Activated B cell treated with CpG ODN at 0.5 μM for 24 hours (primary cell): ENCODE measurements at regions not wholly inside any gene's neighbourhood (a gene's known extent, or its start where the extent isn't known, plus 50 kb on each side); places are given as distances from the start of the nearest gene placed in this dataset.

Experiments
- ATAC-seq: fragments of 200-7000 bp; cut with Tn5 transposase; one replicate; pipeline ENCODE4 v1.10.0; 2021; ENCODE audit warnings: low read depth, mild to moderate bottlenecking, moderate library complexity
- CTCF ChIA-PET: fragments of 350-600 bp; sonication (Branson Sonifier 250); formaldehyde crosslinking; loops from one replicate; lab custom pipeline; 2021; ENCODE audit warnings: antibody characterized with exemption; lab: Charles Lee
- POLR2A ChIA-PET: fragments of 350-600 bp; sonication (Branson Sonifier 250); formaldehyde crosslinking; loops from one replicate; lab custom pipeline; 2021; ENCODE audit warnings: antibody characterized with exemption; lab: Charles Lee
- DNase-seq: peaks from one replicate; pipeline ENCODE4 v3.0.0; 2022
- H3K27ac Mint-ChIP-seq: one replicate; pipeline ENCODE4 v1.8.0; 2020; ENCODE audit warnings: mixed read lengths
- H3K27me3 Mint-ChIP-seq: one replicate; pipeline ENCODE4 v1.8.0; 2021; ENCODE audit warnings: mixed read lengths
- H3K36me3 Mint-ChIP-seq: one replicate; pipeline ENCODE4 v1.8.0; 2021; ENCODE audit warnings: low read depth, mixed read lengths
- H3K4me1 Mint-ChIP-seq: one replicate; pipeline ENCODE4 v1.8.0; 2021; ENCODE audit warnings: mixed read lengths
- H3K4me3 Mint-ChIP-seq: one replicate; pipeline ENCODE4 v1.8.0; 2020; ENCODE audit warnings: mild to moderate bottlenecking, mixed read lengths
- H3K9me3 Mint-ChIP-seq: one replicate; pipeline ENCODE4 v1.8.0; 2020; ENCODE audit warnings: mixed read lengths
- CTCF ChIP-seq: fragments of 200-600 bp; IDR thresholded peaks from one replicate; pipeline ENCODE4 v1.8.0; 2022; ENCODE audit warnings: antibody characterized with exemption, mild to moderate bottlenecking
- intact Hi-C: fragments of 100-400 bp; cut with micrococcal nuclease; formaldehyde crosslinking; loops from one replicate; pipeline ENCODE4 v1.15.1; 2024

- CTCF ChIA-PET: no interaction called here
These were observed 121.6 kb downstream of the VAPA start for GRCh38 chr18:10035281-10035991.

GRCh38 chr18:10036479-10036878 lies 122.7 kb downstream of the VAPA start:
- Mint-ChIP-seq H3K9me3 (peaks cover under 1% of the 10 kb centered on the region), H3K36me3 (no peaks in the 10 kb centered on the region), H3K27me3 (peaks cover 2% of the 10 kb centered on the region), H3K4me1 (peaks cover 11% of the 10 kb centered on the region), H3K27ac (no peak overlapping the region), H3K4me3 (no peak overlapping the region)
- intact Hi-C loops: no loop called here
- DNase-seq (no peak), ATAC-seq (no peak)
- ChIA-PET POLR2A (no interaction called here), CTCF (no interaction called here)
- TF ChIP-seq CTCF: no peak

More at GRCh38 chr18:10035281-10035991, 121.6 kb downstream of the VAPA start:
- Mint-ChIP-seq H3K27ac (no peak overlapping the region), H3K36me3 (no peaks in the 10 kb centered on the region), H3K4me3 (no peak overlapping the region), H3K4me1 (peaks cover 11% of the 10 kb centered on the region), H3K9me3 (no peaks in the 10 kb centered on the region), H3K27me3 (no peaks in the 10 kb centered on the region)
- intact Hi-C loops: no loop called here
- POLR2A ChIA-PET: no interaction called here
- no peak for TF ChIP-seq CTCF
- DNase-seq (no peak), ATAC-seq (no peak)

- CTCF ChIA-PET: no interaction called here
- DNase-seq: no peak
- ATAC-seq: no peak
- peaks cover 2% of the 10 kb centered on the region for H3K27me3 Mint-ChIP-seq
- intact Hi-C loops: no loop called here
- no peak overlapping the region for H3K27ac Mint-ChIP-seq
- peaks cover 11% of the 10 kb centered on the region for H3K4me1 Mint-ChIP-seq
- H3K9me3 Mint-ChIP-seq: peaks cover 6% of the 10 kb centered on the region
- no peak for TF ChIP-seq CTCF
- POLR2A ChIA-PET: no interaction called here
- H3K4me3 Mint-ChIP-seq: no peak overlapping the region
- peaks cover 3% of the 10 kb centered on the region for H3K36me3 Mint-ChIP-seq
These were observed 123.4 kb downstream of the VAPA start for GRCh38 chr18:10037181-10037580.

GRCh38 chr18:10038268-10038667 lies 124.5 kb downstream of the VAPA start:
- no peak for TF ChIP-seq CTCF
- ATAC-seq (no peak), DNase-seq (no peak)
- intact Hi-C loops: no loop called here
- Mint-ChIP-seq H3K9me3 (peaks cover 10% of the 10 kb centered on the region), H3K27me3 (peaks cover 2% of the 10 kb centered on the region), H3K4me1 (peaks cover 4% of the 10 kb centered on the region), H3K36me3 (peaks cover 3% of the 10 kb centered on the region), H3K4me3 (no peak overlapping the region), H3K27ac (no peak overlapping the region)
- ChIA-PET POLR2A (no interaction called here), CTCF (no interaction called here)

- H3K4me3 Mint-ChIP-seq: no peak overlapping the region
- H3K27me3 Mint-ChIP-seq: peaks cover 2% of the 10 kb centered on the region
- CTCF ChIA-PET: no interaction called here
- peaks cover 3% of the 10 kb centered on the region for H3K36me3 Mint-ChIP-seq
- TF ChIP-seq CTCF: no peak
- POLR2A ChIA-PET: no interaction called here
- H3K9me3 Mint-ChIP-seq: peaks cover 14% of the 10 kb centered on the region
- DNase-seq (no peak), ATAC-seq (no peak)
- H3K4me1 Mint-ChIP-seq: no peaks in the 10 kb centered on the region
- no peak overlapping the region for H3K27ac Mint-ChIP-seq
- intact Hi-C loops: no loop called here
These were observed 126.6 kb downstream of the VAPA start for GRCh38 chr18:10040287-10041011.
